Right renal pelvis (tissue), 4 donors: ENCODE measurements at regions not wholly inside any gene's neighbourhood (a gene's known extent, or its start where the extent isn't known, plus 50 kb on each side); places are given as distances from the start of the nearest gene placed in this dataset.
A peak's percentile ranks its signal among the peaks of the same experiment; 100 is the strongest.
"Not testable (repeated sequence)": the region's sequence is repeated elsewhere in the genome, so short reads cannot be mapped to it uniquely, and the experiment has no call there.

ENCODE experiments used
- DNase-seq, 4 donors: peaks; one replicate each; pipeline ENCODE4 v3.0.0-alpha.2; 2013; ENCODE audit warnings: low read depth in 4 of 4, low spot score in 3 of 4, missing footprints in 1 of 4

DNA sequence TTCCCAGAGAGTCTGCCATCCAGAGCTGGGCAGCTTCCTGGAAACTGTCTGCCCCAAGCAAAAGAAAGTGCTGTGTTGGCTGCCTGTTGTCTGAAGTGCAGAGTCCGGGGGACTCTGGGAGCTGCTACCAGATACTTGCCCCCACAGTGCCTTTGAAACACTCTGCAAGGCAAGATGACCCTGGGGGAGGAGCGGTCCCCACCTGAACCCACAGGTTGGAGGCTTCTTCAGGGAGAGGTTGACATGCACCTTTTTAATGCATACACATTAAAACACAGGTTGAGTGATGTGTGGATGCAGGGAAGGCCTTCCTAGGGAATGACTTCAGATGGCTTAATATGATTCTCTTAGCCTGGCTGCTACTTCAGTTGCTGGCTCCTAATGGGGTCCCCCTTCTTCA is 479.5 kb downstream of the ZNF536 start:
- no peak for DNase-seq

DNA sequence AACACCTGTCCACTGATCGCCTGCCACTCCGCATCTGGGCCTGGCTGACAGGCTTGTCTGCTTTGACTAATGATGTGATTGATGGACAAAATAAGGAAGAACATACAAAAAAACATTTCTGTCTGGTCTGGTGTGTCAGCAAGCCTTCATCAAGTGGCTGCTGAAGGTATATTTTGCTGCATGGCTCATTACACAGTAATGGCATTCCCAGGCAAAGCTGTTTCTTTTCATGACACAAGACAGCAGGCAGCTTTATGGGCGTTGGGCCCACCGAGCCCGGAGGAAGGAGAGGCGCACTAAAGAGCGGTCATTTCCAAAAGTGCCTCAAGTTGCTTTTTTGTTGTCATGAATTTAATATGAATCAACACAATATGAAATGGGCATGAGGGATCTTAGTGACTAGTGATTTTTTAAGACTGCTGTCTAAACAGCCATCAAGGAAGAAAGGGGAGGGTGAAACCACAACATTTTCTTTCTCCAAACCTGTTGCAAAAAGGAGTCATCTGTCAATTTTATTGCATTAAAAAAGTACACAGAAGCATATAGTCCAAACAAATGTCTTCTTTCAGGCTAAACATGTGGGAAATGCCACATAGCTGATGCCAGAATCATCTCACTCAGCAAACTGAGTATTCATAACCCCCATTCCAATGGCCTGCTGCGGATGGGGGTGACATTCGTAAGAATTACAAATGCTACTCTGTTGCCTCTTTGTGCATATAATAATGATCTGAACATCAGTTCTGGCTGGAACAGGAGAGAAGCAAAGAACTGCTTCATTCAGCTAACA is 476.6 kb downstream of the ZNF536 start:
- DNase-seq, result peak; percentile 45 to 70 (median 57)

DNA sequence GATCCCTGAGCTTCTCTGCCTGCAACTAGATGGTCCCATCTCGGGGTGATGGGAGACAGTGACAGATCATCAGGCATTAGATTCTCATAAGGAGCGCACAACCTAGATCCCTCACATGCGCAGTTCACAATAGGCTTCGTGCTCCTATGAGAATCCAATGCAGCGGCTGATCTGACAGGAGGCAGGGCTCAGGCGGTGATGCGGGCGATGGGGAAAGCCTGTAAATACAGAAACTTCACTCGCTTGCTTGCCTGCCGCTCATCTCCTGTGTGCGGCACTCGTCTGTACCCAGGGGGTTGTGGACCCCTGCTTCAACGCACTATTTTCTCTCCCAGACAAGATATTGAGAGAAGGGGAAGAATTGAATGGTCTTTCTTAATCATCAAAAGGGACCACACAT is 473.9 kb downstream of the ZNF536 start:
- no peak for DNase-seq

DNA sequence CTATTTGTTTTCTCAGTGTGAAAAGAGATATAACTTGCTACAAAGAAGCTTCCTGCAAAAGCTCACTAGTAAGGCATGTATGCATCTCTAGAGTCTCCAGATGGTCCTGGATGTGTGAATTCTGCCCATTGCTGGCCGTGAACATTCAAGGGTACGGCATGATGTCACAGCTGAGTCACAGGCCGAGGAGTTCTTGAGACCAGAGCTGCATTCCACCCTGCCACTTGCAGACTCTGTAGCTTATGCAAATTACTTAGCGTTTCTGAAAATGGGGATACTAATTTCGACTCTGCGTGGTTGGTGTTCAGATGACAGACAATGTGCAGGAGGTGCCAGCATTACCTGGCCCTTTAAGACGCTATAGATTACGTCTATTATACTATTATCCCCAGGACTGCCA is 470.7 kb downstream of the ZNF536 start:
- no peak for DNase-seq

DNA sequence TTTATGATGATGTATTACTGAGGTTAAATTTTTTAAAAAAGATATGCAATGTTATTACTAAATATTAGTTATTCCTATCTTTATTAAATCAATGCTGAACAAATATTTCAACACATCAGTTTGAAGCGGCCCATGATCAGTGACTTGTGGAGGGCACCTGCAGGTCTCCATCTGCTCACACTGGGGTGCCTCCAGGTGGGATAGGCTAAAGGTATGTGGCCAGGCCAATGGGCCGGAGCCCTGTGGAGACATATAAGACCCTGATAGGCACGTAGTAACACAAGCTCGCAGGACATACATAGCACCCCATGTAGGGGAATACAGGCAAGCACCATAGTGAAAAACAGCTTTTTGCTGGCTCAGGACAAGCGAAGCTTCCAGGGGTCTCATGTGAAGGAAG is 469.8 kb downstream of the ZNF536 start:
- no peak for DNase-seq

DNA sequence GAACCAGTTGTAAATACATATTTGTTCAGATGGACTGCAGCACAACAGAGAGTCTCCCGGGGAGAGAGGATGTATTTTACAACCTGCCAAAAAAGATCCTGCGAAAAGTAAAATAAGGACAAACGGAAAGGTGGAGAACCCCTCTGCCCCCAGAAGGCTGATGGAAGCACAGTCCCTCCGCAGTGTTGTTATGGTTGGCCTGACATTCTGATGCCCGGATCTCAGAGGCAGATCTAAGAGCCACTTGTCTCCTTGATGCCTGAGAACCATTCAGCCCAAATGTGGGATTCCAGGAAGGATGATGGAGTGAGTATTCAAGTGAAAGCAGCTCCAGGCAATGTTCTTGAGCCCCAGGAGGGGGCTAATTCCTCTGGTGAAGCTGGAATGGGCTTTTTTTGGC is 458.7 kb downstream of the ZNF536 start:
- DNase-seq, result no peak

DNA sequence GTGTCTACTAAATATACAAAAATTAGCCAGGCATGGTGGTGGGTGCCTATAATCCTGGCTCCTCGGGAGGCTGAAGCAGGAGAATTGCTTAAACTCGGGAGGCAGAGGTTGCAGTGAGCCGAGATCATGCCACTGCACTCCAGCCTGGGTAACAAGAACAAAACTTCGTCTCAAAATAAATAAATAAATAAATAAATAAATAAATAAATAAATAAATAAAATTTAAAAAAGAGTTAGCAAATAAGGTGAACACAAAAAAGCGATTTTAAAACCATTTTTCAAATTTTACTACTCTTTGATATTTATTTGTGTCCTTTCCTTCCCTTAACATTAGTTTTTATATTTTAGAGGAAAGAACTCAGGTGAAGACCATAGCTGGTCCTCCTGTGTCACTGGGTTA is 453.3 kb downstream of the ZNF536 start:
- not testable (repeated sequence) for DNase-seq

DNA sequence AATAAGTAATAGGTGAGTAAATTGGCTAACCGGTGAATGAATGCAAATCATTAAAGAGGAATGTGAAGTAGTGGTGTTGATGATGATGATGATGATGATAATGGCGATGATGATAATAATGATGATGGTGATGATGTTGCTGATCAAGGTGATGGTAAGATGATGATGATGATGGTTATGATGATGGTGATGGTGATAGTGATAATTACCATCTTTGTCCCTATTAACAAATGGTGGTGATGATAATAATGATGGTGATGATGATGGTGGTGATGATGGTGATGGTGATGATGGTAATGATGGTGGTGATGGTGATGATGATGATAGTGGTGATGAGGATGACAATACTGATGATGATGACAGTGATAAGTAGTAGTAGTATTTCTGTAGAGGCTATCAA is 452.6 kb downstream of the ZNF536 start:
- DNase-seq, result no peak

DNA sequence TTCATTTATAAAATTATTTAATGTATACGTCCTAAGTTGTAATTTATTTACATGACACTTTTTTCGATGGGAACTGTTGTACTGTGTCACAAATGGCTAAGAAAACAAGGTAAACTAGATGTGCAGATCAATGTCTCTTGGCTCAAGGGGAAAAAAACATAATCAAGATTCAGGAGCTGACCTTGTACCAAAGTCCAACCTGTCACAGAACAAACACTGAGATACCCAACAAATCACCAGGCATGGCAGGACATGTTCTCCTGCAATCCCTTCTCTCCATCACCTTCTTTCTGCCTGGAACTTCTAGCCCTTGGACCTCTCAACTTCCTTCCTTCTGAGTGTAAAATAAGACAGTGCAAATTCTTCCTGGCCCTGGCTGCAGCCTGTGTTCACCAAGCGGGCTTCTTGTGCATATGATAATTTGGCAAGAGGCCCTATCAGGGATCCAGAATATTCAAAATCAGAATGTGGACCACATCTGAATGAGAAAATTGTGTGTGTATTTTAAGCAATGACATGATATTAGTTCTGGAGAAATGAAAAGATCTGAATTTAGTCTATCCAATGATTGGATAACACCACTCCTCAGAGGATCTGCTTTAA is 445.9 kb downstream of the ZNF536 start:
- no peak for DNase-seq

DNA sequence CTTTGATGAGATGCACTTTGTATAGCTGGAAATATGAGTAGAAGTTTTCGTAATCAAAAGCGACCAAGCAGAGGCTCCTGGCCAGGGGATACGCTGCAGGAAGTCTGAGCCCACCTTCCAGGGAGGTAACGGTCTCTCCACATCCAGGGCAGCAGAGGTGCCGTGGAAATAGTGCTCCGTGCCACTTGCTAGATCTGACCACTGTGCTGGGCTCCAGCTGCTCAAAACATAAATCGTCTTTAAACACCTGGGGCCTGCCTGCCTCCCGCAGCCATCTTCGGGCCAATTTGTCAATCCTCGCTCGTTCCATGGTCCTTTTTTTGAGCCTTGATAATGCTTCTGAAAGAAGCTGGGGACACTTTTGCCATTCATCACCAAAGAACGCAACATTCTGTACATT is 445.0 kb downstream of the ZNF536 start:
- DNase-seq, result no peak

DNA sequence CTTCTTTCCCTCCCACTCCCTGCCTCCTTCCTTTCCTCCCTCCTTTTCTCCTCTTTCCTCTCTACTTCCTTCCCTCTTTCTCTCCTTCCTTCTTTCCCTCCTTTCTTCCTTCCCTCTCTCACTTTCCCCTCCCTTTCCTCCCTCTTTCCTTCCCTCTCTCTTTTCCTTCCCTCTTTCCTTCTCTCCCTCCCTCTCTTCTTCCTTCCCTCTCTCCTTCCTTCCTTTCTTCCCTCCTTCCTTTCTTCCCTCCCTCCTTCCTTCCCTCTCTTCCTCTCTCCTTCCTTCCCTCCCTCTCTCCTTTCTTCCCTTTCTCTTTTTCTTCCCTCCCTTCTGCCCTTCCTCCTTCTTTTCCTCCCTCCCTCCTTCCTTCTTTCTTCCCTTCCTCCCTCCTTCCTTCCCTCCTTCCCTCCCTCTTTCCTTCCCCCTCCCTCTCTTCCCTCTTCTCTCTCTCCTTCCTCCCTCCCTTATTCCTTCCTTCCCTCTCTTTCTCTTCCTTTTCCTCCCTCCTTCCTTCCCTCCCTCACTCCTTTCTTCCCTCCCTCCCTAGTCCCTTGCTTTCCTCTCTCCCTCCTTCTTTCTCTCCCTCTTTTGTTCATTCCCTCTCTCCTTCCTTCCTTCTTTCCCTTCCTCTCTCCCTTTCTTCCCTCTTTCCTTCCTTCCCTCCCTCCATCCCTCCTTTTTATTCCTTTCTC is 443.9 kb downstream of the ZNF536 start:
- DNase-seq, result no peak

DNA sequence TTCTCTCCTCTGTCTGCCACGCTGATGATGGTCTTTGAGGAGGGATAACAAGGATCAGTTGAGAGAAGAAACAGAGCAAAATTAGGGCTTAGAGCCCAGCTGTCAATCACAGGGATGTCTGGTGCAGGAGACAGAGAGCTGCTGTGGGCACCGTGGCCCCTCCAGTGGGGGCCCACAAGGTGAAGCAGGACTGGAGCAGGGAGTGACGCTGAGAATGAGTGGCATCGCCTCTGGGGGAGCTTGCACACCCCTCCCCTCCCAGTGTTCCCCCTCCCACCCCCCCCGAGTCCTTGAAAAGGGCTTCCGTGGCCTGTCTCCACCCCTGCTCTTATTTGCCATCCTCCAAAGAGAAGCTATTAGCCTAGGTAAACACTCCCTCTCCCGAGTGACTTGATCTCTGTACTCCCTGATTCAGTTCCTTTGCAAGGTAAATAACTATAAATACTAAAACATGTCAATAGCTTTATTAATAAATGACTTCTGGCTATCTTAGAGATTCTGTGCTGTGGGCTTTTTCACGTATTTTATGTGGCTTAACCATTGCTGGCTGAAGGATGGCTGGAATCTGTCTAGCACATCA is 440.0 kb downstream of the ZNF536 start:
- DNase-seq, result no peak

DNA sequence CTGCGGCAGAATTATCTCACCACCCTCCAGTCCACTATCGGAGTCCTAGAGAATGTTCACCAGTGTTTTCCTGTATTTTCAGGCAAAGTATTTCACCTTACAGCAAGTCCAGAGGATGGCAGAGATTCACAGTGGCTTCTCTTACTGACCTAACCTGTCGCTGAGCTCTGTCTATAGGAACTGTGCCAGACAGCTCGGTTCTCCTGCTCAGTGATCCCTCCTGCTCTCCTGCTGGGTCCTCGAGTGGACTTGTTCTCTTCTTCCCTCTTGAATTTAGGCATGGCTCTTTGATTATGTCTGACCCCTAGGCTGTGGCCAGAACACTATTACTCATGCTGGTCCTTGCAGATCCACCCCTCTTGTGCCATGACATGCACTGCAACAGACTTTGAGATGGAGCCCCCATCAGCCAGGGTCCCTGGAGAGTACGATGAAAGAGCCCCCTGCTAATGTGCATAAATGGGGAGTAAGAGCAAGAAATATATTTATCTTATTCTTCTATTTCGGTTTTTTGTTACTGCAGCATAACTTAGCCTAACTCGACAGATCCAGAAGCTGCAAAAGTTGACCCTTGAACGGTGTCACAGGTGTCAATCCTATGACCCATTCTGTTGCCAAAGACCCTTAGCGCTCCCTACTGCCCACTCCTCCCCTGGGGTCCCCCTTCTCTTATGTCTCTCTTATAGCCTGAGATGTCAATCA is 439.4 kb downstream of the ZNF536 start:
- no peak for DNase-seq

DNA sequence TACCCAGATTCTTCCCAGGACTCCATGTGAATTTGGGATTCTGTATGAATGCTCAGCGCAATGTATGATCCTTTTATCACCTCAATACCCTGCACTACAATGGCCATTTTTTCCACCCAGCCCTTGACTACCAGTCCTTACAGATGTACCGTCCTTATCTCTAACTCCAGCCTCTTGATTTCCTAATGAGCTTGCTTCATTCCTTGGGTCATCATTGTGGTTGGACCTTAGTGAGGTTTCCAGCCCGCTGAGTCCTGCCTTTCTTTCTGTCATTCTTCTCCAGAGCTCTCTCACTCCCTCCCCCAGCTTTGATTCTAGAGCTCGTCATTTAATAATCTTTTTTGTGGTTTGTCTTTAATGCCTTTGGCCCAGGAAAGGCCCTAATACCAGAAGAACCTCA is 438.5 kb downstream of the ZNF536 start:
- no peak for DNase-seq

DNA sequence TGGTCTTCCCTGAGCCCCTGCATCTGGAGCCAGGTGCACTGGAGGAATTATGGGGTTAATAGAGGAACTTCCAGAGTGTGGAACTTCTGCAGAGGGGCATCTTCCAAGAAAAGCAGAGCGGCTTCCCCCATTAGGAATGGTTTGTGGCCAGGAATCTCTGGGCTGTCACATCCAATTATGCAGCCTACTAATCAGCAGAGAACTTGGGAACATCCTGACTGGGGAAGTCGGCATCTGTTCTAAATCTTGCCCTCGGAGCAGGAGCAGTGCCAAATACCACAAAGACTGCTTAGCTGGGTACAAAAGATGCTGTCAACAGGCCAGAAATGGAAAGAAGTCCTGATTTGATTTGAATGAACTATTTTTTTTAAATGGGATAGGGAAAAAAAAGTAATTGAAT is 435.1 kb downstream of the ZNF536 start:
- no peak for DNase-seq

DNA sequence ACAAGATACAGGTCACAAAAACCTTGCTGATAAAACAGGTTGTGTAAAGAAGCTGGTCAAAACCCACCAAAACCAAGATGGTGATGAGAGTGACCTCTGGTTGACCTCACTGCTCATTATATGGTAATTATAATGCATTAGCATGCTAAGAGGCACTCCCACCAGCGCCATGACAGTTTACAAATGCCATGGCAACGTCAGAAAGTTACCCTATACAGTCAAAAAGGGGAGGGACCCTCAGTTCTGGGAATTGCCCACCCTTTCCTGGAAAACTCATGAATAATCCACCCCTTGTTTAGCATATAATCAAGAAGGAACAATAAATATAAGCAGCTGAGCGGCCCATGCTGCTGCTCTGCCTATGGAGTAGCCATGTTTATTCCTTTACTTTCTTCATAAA is 434.1 kb downstream of the ZNF536 start:
- no peak for DNase-seq

DNA sequence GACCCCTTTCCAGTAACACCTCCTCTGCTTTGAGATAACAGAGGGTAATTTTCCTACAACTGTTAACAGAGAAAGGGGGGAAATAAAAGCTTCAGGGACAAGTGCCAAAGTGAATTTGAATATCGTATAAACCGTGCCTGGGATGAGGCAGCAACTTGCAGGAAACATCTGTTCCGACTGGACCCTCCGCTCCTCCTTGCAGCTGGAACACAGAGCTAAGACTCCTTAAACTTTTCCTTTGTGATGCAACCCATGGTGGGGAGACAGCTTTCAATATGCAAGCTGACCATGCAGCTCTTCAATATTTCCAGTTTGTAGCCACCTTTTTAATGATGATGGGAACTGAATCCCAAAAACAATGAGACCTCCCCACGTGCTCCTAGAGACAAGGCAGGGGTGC is 432.6 kb downstream of the ZNF536 start:
- no peak for DNase-seq

DNA sequence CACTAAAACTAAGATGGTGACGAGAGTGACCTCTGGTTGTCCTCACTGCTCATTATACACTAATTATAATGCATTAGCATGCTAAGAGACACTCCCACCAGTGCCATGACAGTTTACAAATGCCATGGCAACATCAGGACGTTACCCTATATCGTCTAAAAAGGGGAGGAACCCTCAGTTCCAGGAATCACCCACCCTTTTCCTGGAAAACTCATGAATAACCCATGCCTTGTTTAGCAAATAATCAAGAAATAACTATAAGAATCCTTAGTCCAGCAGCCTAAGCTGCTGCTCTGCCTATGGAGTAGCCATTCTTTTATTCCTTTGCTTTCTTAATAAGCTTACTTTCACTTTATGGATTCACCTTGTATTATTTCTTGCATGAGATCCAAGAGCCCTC is 432.1 kb downstream of the ZNF536 start:
- not testable (repeated sequence) for DNase-seq

DNA sequence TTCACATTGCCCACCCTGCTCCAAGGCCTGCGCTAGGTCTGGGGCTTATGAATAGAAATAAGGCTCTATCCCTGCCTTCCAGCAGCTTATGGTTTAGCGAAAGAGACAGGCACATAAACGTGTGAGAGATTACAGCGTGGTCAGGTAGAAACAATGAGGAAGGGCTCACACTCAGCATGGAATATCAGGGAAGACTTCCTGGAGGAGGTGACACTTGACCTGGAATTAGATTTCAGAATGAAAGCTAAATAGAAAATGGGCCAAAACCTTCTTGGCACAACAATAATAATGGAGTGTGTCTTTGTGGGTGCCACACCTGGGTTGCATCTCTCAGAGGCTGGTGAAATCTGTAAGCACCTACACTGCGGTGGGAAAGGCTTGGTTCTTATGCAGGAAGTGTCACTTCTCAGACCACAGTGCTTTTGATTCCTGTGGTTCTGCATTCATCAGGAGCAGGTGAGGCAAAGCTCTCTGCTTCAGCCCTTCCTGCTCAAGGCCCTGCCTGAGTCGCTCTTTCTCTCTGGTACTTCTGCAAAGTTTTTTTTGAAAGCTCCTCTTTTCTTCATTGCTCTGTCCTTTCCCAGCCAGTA is 430.3 kb downstream of the ZNF536 start:
- no peak for DNase-seq

DNA sequence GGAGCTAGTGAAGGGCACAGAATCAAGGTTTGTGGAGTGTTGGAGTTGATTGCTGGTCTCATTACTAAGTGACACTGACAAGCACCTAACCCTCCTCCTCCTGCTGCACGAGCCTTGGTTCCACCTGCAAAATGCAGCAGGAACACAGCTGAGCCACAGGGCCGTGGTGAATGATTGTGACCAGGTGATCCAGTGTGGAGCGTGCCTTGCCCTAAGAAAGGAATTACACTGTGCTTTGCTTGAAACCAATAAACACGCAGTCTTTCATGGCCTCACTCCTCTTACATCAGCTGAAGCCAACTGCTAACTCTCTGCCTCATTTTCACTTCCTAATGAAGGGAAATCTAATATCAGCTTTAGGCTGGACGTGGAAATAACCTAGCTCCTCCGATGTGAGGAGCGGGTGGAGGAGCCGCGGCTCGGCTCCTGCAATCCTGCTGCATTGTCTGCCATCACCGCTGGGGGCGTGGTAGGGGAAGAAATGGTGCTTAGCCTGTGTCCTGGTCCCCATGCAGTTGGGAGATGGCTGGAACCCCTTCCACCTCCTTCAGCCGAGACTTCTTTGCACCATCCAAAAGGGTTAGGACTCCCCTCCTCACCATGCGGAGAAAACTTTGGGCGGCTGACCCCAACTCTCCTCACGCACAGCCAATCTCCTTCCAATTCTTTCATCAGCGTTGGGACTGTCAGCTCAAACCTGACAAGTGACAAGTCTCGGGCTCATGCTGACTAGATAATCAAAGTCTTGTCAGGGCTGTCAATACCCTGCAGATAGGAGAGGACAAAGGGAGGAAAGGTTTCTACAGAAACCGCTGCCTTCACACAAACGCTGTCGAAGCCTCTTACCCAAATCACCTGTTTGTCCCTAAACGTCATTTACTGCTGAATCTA is 427.9 kb downstream of the ZNF536 start:
- peak in 1 of 4 donors; percentile 11 for DNase-seq
